ENCODE measurements at regions not wholly inside any gene's neighbourhood (a gene's known extent, or its start where the extent isn't known, plus 50 kb on each side); places are given as distances from the start of the nearest gene placed in this dataset.

GRCh38 chr1:38746941-38747600, 112.5 kb downstream of the RRAGC start:
- TF ChIP-seq CREB5 (CRISPR knock-in tag; IDR thresholded peaks at IDR 0.05; ENCODE audit: low read depth) (no peak), ZFP3 (CRISPR knock-in tag; IDR thresholded peaks at IDR 0.05) (no peak), ZNF565 (CRISPR knock-in tag; conservative IDR thresholded peaks at IDR 0.05; ENCODE audit: low read depth) (no peak)

All from SK-N-SH treated with all-trans-retinoic acid at 6 μM for 48 hours (cell line).